Thymus (tissue), 11 donors: ENCODE measurements at regions not wholly inside any gene's neighbourhood (a gene's known extent, or its start where the extent isn't known, plus 50 kb on each side); places are given as distances from the start of the nearest gene placed in this dataset.
"Not testable (repeated sequence)": the region's sequence is repeated elsewhere in the genome, so short reads cannot be mapped to it uniquely, and the experiment has no call there.

Source experiments
- DNase-seq, 9 donors: peaks; one replicate each; pipeline ENCODE4 v3.0.0-alpha.2; 2013; ENCODE audit warnings: low spot score in 9 of 9, low read depth in 6 of 9, missing footprints in 1 of 9
- H3K27ac ChIP-seq, 2 donors: one replicate each; pipeline ENCODE4 v1.5.1; 2013; ENCODE audit warnings: control low read depth in 1 of 2, low read depth in 1 of 2, low read length in 1 of 2, mild to moderate bottlenecking in 1 of 2, moderate library complexity in 1 of 2
- H3K27me3 ChIP-seq, 2 donors: one replicate each; pipeline ENCODE4 v1.5.1; 2013; ENCODE audit warnings: low read length in 1 of 2; ENCODE audit not compliant: control insufficient read depth in 2 of 2, insufficient read depth in 1 of 2
- H3K36me3 ChIP-seq, 2 donors: one replicate each; pipeline ENCODE4 v1.5.1; 2013; ENCODE audit warnings: low read length in 1 of 2, mild to moderate bottlenecking in 1 of 2, moderate library complexity in 1 of 2; ENCODE audit not compliant: control insufficient read depth in 2 of 2, insufficient read depth in 2 of 2
- H3K4me1 ChIP-seq, 2 donors: one replicate each; pipeline ENCODE4 v1.5.1; 2013; ENCODE audit warnings: low read length in 2 of 2; ENCODE audit not compliant: control insufficient read depth in 2 of 2, insufficient read depth in 2 of 2
- H3K4me3 ChIP-seq, 2 donors: one replicate each; pipeline ENCODE4 v1.5.1; 2013; ENCODE audit warnings: low read length in 2 of 2, control low read depth in 1 of 2, mild to moderate bottlenecking in 1 of 2
- H3K9me3 ChIP-seq, 2 donors: one replicate each; pipeline ENCODE4 v1.5.1; 2013; ENCODE audit warnings: low read length in 1 of 2, mild to moderate bottlenecking in 1 of 2; ENCODE audit not compliant: control insufficient read depth in 2 of 2, insufficient read depth in 1 of 2
- WGBS: extraction: QIAGEN DNeasy Blood & Tissue Kit; methylation state at CpG from one replicate; pipeline ENCODE4 v1.1.7; 2013; 5-methylcytosine and 5-hydroxymethylcytosine counted together
- donor health status: healthy.

- Histone ChIP-seq H3K9me3 (no peaks in the 10 kb centered on the region), H3K4me3 (no peak overlapping the region), H3K4me1 (no peaks in the 10 kb centered on the region), H3K27me3 (no peaks in the 10 kb centered on the region), H3K36me3 (no peaks in the 10 kb centered on the region), H3K27ac (no peak overlapping the region)
- DNase-seq = no peak
- WGBS = 92% methylated on average over 1 of the region's 1 CpG
Observed at GRCh38 chr15:25993506-25993905, 130.4 kb upstream of the ATP10A start.

- H3K27ac ChIP-seq = no peak overlapping the region
- no peaks in the 10 kb centered on the region for H3K4me1 ChIP-seq
- WGBS = 89% methylated on average over 15 of the region's 15 CpGs
- no peaks in the 10 kb centered on the region for H3K9me3 ChIP-seq
- H3K36me3 ChIP-seq = no peaks in the 10 kb centered on the region
- H3K4me3 ChIP-seq = no peak overlapping the region
- no peak for DNase-seq
- H3K27me3 ChIP-seq = no peaks in the 10 kb centered on the region
Observed at GRCh38 chr15:25990220-25990619, 127.1 kb upstream of the ATP10A start.

- no peak for DNase-seq
- Histone ChIP-seq H3K4me1 (no peaks in the 10 kb centered on the region), H3K27ac (no peak overlapping the region), H3K27me3 (no peaks in the 10 kb centered on the region), H3K9me3 (no peaks in the 10 kb centered on the region), H3K4me3 (no peak overlapping the region), H3K36me3 (no peaks in the 10 kb centered on the region)
- 90% methylated on average over 25 of the region's 25 CpGs for WGBS
Observed at GRCh38 chr15:25989327-25989726, 126.2 kb upstream of the ATP10A start.

- H3K4me1 ChIP-seq, H3K27ac ChIP-seq, DNase-seq, H3K9me3 ChIP-seq, H3K4me3 ChIP-seq, H3K36me3 ChIP-seq, H3K27me3 ChIP-seq: not testable (repeated sequence)
- WGBS = 92% methylated on average over 9 of the region's 9 CpGs
Observed at GRCh38 chr15:25988716-25989115, 125.6 kb upstream of the ATP10A start.

- H3K4me3 ChIP-seq = no peak overlapping the region
- no peak overlapping the region for H3K27ac ChIP-seq
- no peaks in the 10 kb centered on the region for H3K9me3 ChIP-seq
- no peak for DNase-seq
- WGBS = 75% methylated on average over 4 of the region's 4 CpGs
- H3K4me1 ChIP-seq = no peaks in the 10 kb centered on the region
- no peaks in the 10 kb centered on the region for H3K36me3 ChIP-seq
- no peaks in the 10 kb centered on the region for H3K27me3 ChIP-seq
Observed at GRCh38 chr15:25987638-25988037, 124.5 kb upstream of the ATP10A start.

- no peaks in the 10 kb centered on the region for H3K9me3 ChIP-seq
- no peak overlapping the region for H3K27ac ChIP-seq
- 36% methylated on average over 4 of the region's 4 CpGs for WGBS
- H3K4me3 ChIP-seq = no peak overlapping the region
- H3K36me3 ChIP-seq = no peaks in the 10 kb centered on the region
- no peaks in the 10 kb centered on the region for H3K27me3 ChIP-seq
- no peak for DNase-seq
- H3K4me1 ChIP-seq = no peaks in the 10 kb centered on the region
Observed at GRCh38 chr15:25985165-25985564, 122.0 kb upstream of the ATP10A start.

GRCh38 chr15:25982736-25983135 lies 119.6 kb upstream of the ATP10A start:
- H3K4me1 ChIP-seq = no peaks in the 10 kb centered on the region
- 85% methylated on average over 6 of the region's 6 CpGs for WGBS
- no peaks in the 10 kb centered on the region for H3K36me3 ChIP-seq
- H3K27me3 ChIP-seq = no peaks in the 10 kb centered on the region
- no peak overlapping the region for H3K27ac ChIP-seq
- DNase-seq = no peak
- H3K9me3 ChIP-seq = peaks cover 0 to 3% of the 10 kb centered on the region in 2 donors
- H3K4me3 ChIP-seq = no peak overlapping the region

GRCh38 chr15:25981114-25981513 lies 118.0 kb upstream of the ATP10A start:
- Histone ChIP-seq H3K36me3 (no peaks in the 10 kb centered on the region), H3K27me3 (no peaks in the 10 kb centered on the region), H3K4me1 (no peaks in the 10 kb centered on the region), H3K27ac (no peak overlapping the region), H3K9me3 (peaks cover 0 to 3% of the 10 kb centered on the region in 2 donors), H3K4me3 (no peak overlapping the region)
- no peak for DNase-seq
- WGBS = 82% methylated on average over 3 of the region's 3 CpGs

GRCh38 chr15:25972141-25972675 lies 109.1 kb upstream of the ATP10A start:
- Histone ChIP-seq H3K27ac (no peak overlapping the region), H3K4me1 (no peaks in the 10 kb centered on the region), H3K9me3 (no peaks in the 10 kb centered on the region), H3K36me3 (no peaks in the 10 kb centered on the region), H3K27me3 (no peaks in the 10 kb centered on the region), H3K4me3 (no peak overlapping the region)
- 90% methylated on average over 4 of the region's 4 CpGs for WGBS
- no peak for DNase-seq

GRCh38 chr15:25971053-25971452 lies 107.9 kb upstream of the ATP10A start:
- 60% methylated on average over 6 of the region's 6 CpGs for WGBS
- no peak for DNase-seq
- no peaks in the 10 kb centered on the region for H3K9me3 ChIP-seq

More at GRCh38 chr15:25971053-25971452, 107.9 kb upstream of the ATP10A start:
- Histone ChIP-seq H3K4me1 (no peaks in the 10 kb centered on the region), H3K27me3 (no peaks in the 10 kb centered on the region), H3K4me3 (no peak overlapping the region), H3K27ac (no peak overlapping the region), H3K36me3 (no peaks in the 10 kb centered on the region)
